ENCODE measurements at regions not wholly inside any gene's neighbourhood (a gene's known extent, or its start where the extent isn't known, plus 50 kb on each side); places are given as distances from the start of the nearest gene placed in this dataset.

- Histone ChIP-seq H3K9me3 (ENCODE audit: severe bottlenecking) (no peaks in the 10 kb centered on the region), H3K27me3 (ENCODE audit: insufficient read depth, poor library complexity, severe bottlenecking) (no peaks in the 10 kb centered on the region), H3K36me3 (ENCODE audit: low read depth) (no peaks in the 10 kb centered on the region), H3K27ac (ENCODE audit: poor library complexity, severe bottlenecking) (no peak overlapping the region), H3K4me1 (ENCODE audit: insufficient read depth, poor library complexity, severe bottlenecking) (no peaks in the 10 kb centered on the region), H3K4me3 (ENCODE audit: severe bottlenecking) (no peak overlapping the region)
- no peak for ATAC-seq (ENCODE audit: low read depth)
- TF ChIP-seq CTCF (IDR thresholded peaks at IDR 0.05; ENCODE audit: poor library complexity, severe bottlenecking) = no peak
- no peak for DNase-seq (ENCODE audit: low spot score)
Measured at GRCh38 chr4:187174749-187175148, 451.1 kb upstream of the FAT1 start.

- TF ChIP-seq CTCF (IDR thresholded peaks at IDR 0.05; ENCODE audit: poor library complexity, severe bottlenecking) = no peak
Measured at GRCh38 chr4:187175197-187175596, 451.5 kb upstream of the FAT1 start.

GRCh38 chr4:187176261-187176910 is 452.7 kb upstream of the FAT1 start:
- ATAC-seq (ENCODE audit: low read depth) = no peak
- no peaks in the 10 kb centered on the region for H3K27me3 ChIP-seq (ENCODE audit: insufficient read depth, poor library complexity, severe bottlenecking)
- H3K9me3 ChIP-seq (ENCODE audit: severe bottlenecking) = no peaks in the 10 kb centered on the region
- no peak for TF ChIP-seq CTCF (IDR thresholded peaks at IDR 0.05; ENCODE audit: poor library complexity, severe bottlenecking)
- H3K36me3 ChIP-seq (ENCODE audit: low read depth) = no peaks in the 10 kb centered on the region
- no peak overlapping the region for H3K4me3 ChIP-seq (ENCODE audit: severe bottlenecking)
- no peaks in the 10 kb centered on the region for H3K4me1 ChIP-seq (ENCODE audit: insufficient read depth, poor library complexity, severe bottlenecking)
- DNase-seq (ENCODE audit: low spot score) = no peak
- no peak overlapping the region for H3K27ac ChIP-seq (ENCODE audit: poor library complexity, severe bottlenecking)

More at GRCh38 chr4:187175197-187175596, 451.5 kb upstream of the FAT1 start:
- DNase-seq (ENCODE audit: low spot score) = no peak
- no peak for ATAC-seq (ENCODE audit: low read depth)
- Histone ChIP-seq H3K27me3 (ENCODE audit: insufficient read depth, poor library complexity, severe bottlenecking) (no peaks in the 10 kb centered on the region), H3K9me3 (ENCODE audit: severe bottlenecking) (no peaks in the 10 kb centered on the region), H3K4me1 (ENCODE audit: insufficient read depth, poor library complexity, severe bottlenecking) (no peaks in the 10 kb centered on the region), H3K36me3 (ENCODE audit: low read depth) (no peaks in the 10 kb centered on the region), H3K27ac (ENCODE audit: poor library complexity, severe bottlenecking) (no peak overlapping the region), H3K4me3 (ENCODE audit: severe bottlenecking) (no peak overlapping the region)

- no peak for DNase-seq (ENCODE audit: low spot score)
- no peak for TF ChIP-seq CTCF (IDR thresholded peaks at IDR 0.05; ENCODE audit: poor library complexity, severe bottlenecking)
- Histone ChIP-seq H3K27ac (ENCODE audit: poor library complexity, severe bottlenecking) (no peak overlapping the region), H3K4me3 (ENCODE audit: severe bottlenecking) (no peak overlapping the region), H3K9me3 (ENCODE audit: severe bottlenecking) (no peaks in the 10 kb centered on the region), H3K36me3 (ENCODE audit: low read depth) (no peaks in the 10 kb centered on the region), H3K27me3 (ENCODE audit: insufficient read depth, poor library complexity, severe bottlenecking) (no peaks in the 10 kb centered on the region), H3K4me1 (ENCODE audit: insufficient read depth, poor library complexity, severe bottlenecking) (no peaks in the 10 kb centered on the region)
- ATAC-seq (ENCODE audit: low read depth) = no peak
Measured at GRCh38 chr4:187178084-187178483, 454.4 kb upstream of the FAT1 start.

- DNase-seq (ENCODE audit: low spot score) = no peak
- H3K4me1 ChIP-seq (ENCODE audit: insufficient read depth, poor library complexity, severe bottlenecking) = no peaks in the 10 kb centered on the region
- no peak for TF ChIP-seq CTCF (IDR thresholded peaks at IDR 0.05; ENCODE audit: poor library complexity, severe bottlenecking)
- no peak for ATAC-seq (ENCODE audit: low read depth)
- no peaks in the 10 kb centered on the region for H3K9me3 ChIP-seq (ENCODE audit: severe bottlenecking)
- H3K36me3 ChIP-seq (ENCODE audit: low read depth) = no peaks in the 10 kb centered on the region
- H3K27me3 ChIP-seq (ENCODE audit: insufficient read depth, poor library complexity, severe bottlenecking) = no peaks in the 10 kb centered on the region
- H3K27ac ChIP-seq (ENCODE audit: poor library complexity, severe bottlenecking) = no peak overlapping the region
- H3K4me3 ChIP-seq (ENCODE audit: severe bottlenecking) = no peak overlapping the region
Measured at GRCh38 chr4:187178587-187178986, 454.9 kb upstream of the FAT1 start.

Data from RWPE2 (cell line).